ENCODE measurements at regions not wholly inside any gene's neighbourhood (a gene's known extent, or its start where the extent isn't known, plus 50 kb on each side); places are given as distances from the start of the nearest gene placed in this dataset.

GRCh38 chr15:31435261-31435911, 108.8 kb downstream of the KLF13 start:
- peak; percentile 78 for TF ChIP-seq CTCF (tag by site-specific recombination; IDR thresholded peaks at IDR 0.05)
- TF ChIP-seq ZNF654 (tag by site-specific recombination; IDR thresholded peaks at IDR 0.05; ENCODE audit: low read depth), result peak; percentile 65
- no peak for TF ChIP-seq ZBTB20 (tag by site-specific recombination; IDR thresholded peaks at IDR 0.05)
- no peak for TF ChIP-seq ZNF184 (tag by site-specific recombination; IDR thresholded peaks at IDR 0.05)
- TF ChIP-seq ZNF785 (tag by site-specific recombination; IDR thresholded peaks at IDR 0.05), result no peak
- no peak for TF ChIP-seq ZBTB21 (tag by site-specific recombination; IDR thresholded peaks at IDR 0.05)
- TF ChIP-seq SP3 (tag by site-specific recombination; IDR thresholded peaks at IDR 0.05), result no peak
- no peak for TF ChIP-seq ZNF280D (tag by site-specific recombination; IDR thresholded peaks at IDR 0.05)
- TF ChIP-seq ATF2 (tag by site-specific recombination; IDR thresholded peaks at IDR 0.05; ENCODE audit: low read depth), result no peak
- no peak for TF ChIP-seq ZNF629 (tag by site-specific recombination; IDR thresholded peaks at IDR 0.05)
- no peak for TF ChIP-seq ZNF76 (tag by site-specific recombination; IDR thresholded peaks at IDR 0.05; ENCODE audit: borderline replicate concordance, low read depth)
- no peak for TF ChIP-seq ZBTB8A (tag by site-specific recombination; IDR thresholded peaks at IDR 0.05)
- no peak for TF ChIP-seq HOXC10 (CRISPR knock-in tag; IDR thresholded peaks at IDR 0.05)
- TF ChIP-seq YY1 (tag by site-specific recombination; IDR thresholded peaks at IDR 0.05), result no peak

All from HEK293 (cell line).